ENCODE measurements at regions not wholly inside any gene's neighbourhood (a gene's known extent, or its start where the extent isn't known, plus 50 kb on each side); places are given as distances from the start of the nearest gene placed in this dataset.
A peak's percentile ranks its signal among the peaks of the same experiment; 100 is the strongest.

- Mint-ChIP-seq H3K9me3 (ENCODE audit: low read depth) (no peaks in the 10 kb centered on the region), H3K27ac (no peak overlapping the region), H3K4me3 (ENCODE audit: low read depth) (no peak overlapping the region), H3K4me1 (ENCODE audit: low read depth) (no peaks in the 10 kb centered on the region), H3K27me3 (no peaks in the 10 kb centered on the region), H3K36me3 (ENCODE audit: insufficient read depth) (no peaks in the 10 kb centered on the region)
- no peak for DNase-seq (ENCODE audit: low spot score, unreplicated experiment)
- TF ChIP-seq CTCF (IDR thresholded peaks at IDR 0.05; ENCODE audit: unreplicated experiment), result no peak
Observed at GRCh38 chr2:796141-796985, 119.2 kb upstream of the TMEM18 start.

GRCh38 chr2:795531-796041 is 118.4 kb upstream of the TMEM18 start:
- Mint-ChIP-seq H3K9me3 (ENCODE audit: low read depth) (no peaks in the 10 kb centered on the region), H3K4me3 (ENCODE audit: low read depth) (no peak overlapping the region), H3K27ac (peak overlapping the region; percentile 22), H3K36me3 (ENCODE audit: insufficient read depth) (no peaks in the 10 kb centered on the region), H3K4me1 (ENCODE audit: low read depth) (no peaks in the 10 kb centered on the region), H3K27me3 (no peaks in the 10 kb centered on the region)
- DNase-seq (ENCODE audit: low spot score, unreplicated experiment), result no peak
- TF ChIP-seq CTCF (IDR thresholded peaks at IDR 0.05; ENCODE audit: unreplicated experiment), result no peak

- no peaks in the 10 kb centered on the region for H3K27me3 Mint-ChIP-seq
- no peaks in the 10 kb centered on the region for H3K36me3 Mint-ChIP-seq (ENCODE audit: insufficient read depth)
- TF ChIP-seq CTCF (IDR thresholded peaks at IDR 0.05; ENCODE audit: unreplicated experiment), result no peak
- H3K4me3 Mint-ChIP-seq (ENCODE audit: low read depth), result no peak overlapping the region
- H3K4me1 Mint-ChIP-seq (ENCODE audit: low read depth), result no peaks in the 10 kb centered on the region
- H3K27ac Mint-ChIP-seq, result no peak overlapping the region
- DNase-seq (ENCODE audit: low spot score, unreplicated experiment), result no peak
- H3K9me3 Mint-ChIP-seq (ENCODE audit: low read depth), result no peaks in the 10 kb centered on the region
Observed at GRCh38 chr2:794554-795241, 117.5 kb upstream of the TMEM18 start.

- H3K27me3 Mint-ChIP-seq, result no peaks in the 10 kb centered on the region
- H3K27ac Mint-ChIP-seq, result no peak overlapping the region
- peaks cover 3% of the 10 kb centered on the region for H3K9me3 Mint-ChIP-seq (ENCODE audit: low read depth)
- H3K4me1 Mint-ChIP-seq (ENCODE audit: low read depth), result peaks cover 2% of the 10 kb centered on the region
- H3K36me3 Mint-ChIP-seq (ENCODE audit: insufficient read depth), result no peaks in the 10 kb centered on the region
- DNase-seq (ENCODE audit: low spot score, unreplicated experiment), result no peak
- TF ChIP-seq CTCF (IDR thresholded peaks at IDR 0.05; ENCODE audit: unreplicated experiment), result no peak
- H3K4me3 Mint-ChIP-seq (ENCODE audit: low read depth), result no peak overlapping the region
Observed at GRCh38 chr2:793236-793635, 116.0 kb upstream of the TMEM18 start.

- Mint-ChIP-seq H3K9me3 (ENCODE audit: low read depth) (peaks cover 3% of the 10 kb centered on the region), H3K36me3 (ENCODE audit: insufficient read depth) (no peaks in the 10 kb centered on the region), H3K27ac (no peak overlapping the region), H3K4me3 (ENCODE audit: low read depth) (no peak overlapping the region), H3K27me3 (no peaks in the 10 kb centered on the region), H3K4me1 (ENCODE audit: low read depth) (peaks cover 2% of the 10 kb centered on the region)
- TF ChIP-seq CTCF (IDR thresholded peaks at IDR 0.05; ENCODE audit: unreplicated experiment), result no peak
- no peak for DNase-seq (ENCODE audit: low spot score, unreplicated experiment)
Observed at GRCh38 chr2:792687-793086, 115.5 kb upstream of the TMEM18 start.
